ENCODE measurements at regions not wholly inside any gene's neighbourhood (a gene's known extent, or its start where the extent isn't known, plus 50 kb on each side); places are given as distances from the start of the nearest gene placed in this dataset.

- no peak overlapping the region for H3K27ac ChIP-seq
- TF ChIP-seq ZFX (IDR thresholded peaks at IDR 0.05) (no peak), CTCF (conservative IDR thresholded peaks at IDR 0.05) (no peak)
These were observed 379.9 kb downstream of the SH2D1A start for GRCh38 chrX:124726292-124726691.

GRCh38 chrX:124726881-124727280 lies 380.5 kb downstream of the SH2D1A start:
- no peak overlapping the region for H3K27ac ChIP-seq
- TF ChIP-seq ZFX (IDR thresholded peaks at IDR 0.05) = no peak
- TF ChIP-seq CTCF (conservative IDR thresholded peaks at IDR 0.05) = no peak

GRCh38 chrX:124736553-124737270 lies 390.3 kb downstream of the SH2D1A start:
- TF ChIP-seq CTCF (conservative IDR thresholded peaks at IDR 0.05) (no peak), ZFX (IDR thresholded peaks at IDR 0.05) (no peak)
- H3K27ac ChIP-seq = no peak overlapping the region

GRCh38 chrX:124737771-124738170 lies 391.4 kb downstream of the SH2D1A start:
- no peak for TF ChIP-seq CTCF (conservative IDR thresholded peaks at IDR 0.05)
- no peak for TF ChIP-seq ZFX (IDR thresholded peaks at IDR 0.05)
- H3K27ac ChIP-seq = no peak overlapping the region

- no peak overlapping the region for H3K27ac ChIP-seq
- no peak for TF ChIP-seq CTCF (conservative IDR thresholded peaks at IDR 0.05)
- TF ChIP-seq ZFX (IDR thresholded peaks at IDR 0.05) = no peak
These were observed 400.9 kb downstream of the SH2D1A start for GRCh38 chrX:124747295-124747694.

GRCh38 chrX:124764354-124764753 lies 418.0 kb downstream of the SH2D1A start:
- H3K27ac ChIP-seq = no peak overlapping the region
- TF ChIP-seq CTCF (conservative IDR thresholded peaks at IDR 0.05) (no peak), ZFX (IDR thresholded peaks at IDR 0.05) (no peak)

GRCh38 chrX:124769166-124769565 lies 422.8 kb downstream of the SH2D1A start:
- no peak overlapping the region for H3K27ac ChIP-seq
- TF ChIP-seq CTCF (conservative IDR thresholded peaks at IDR 0.05) = no peak
- TF ChIP-seq ZFX (IDR thresholded peaks at IDR 0.05) = no peak
